Breast epithelium (tissue), 3 donors: ENCODE measurements at regions not wholly inside any gene's neighbourhood (a gene's known extent, or its start where the extent isn't known, plus 50 kb on each side); places are given as distances from the start of the nearest gene placed in this dataset.

Experiments
- CTCF ChIP-seq, 3 donors: fragments of 450-650 bp; IDR thresholded peaks; one replicate each; pipeline ENCODE4 v1.5.1; 2016 to 2017; ENCODE audit warnings: antibody characterized with exemption in 3 of 3, mild to moderate bottlenecking in 3 of 3, moderate library complexity in 3 of 3
- POLR2A ChIP-seq: fragments of 450-650 bp; IDR thresholded peaks from one replicate; pipeline ENCODE4 v1.6.1; 2016; ENCODE audit warnings: antibody characterized with exemption, mild to moderate bottlenecking, moderate library complexity
- POLR2AphosphoS5 ChIP-seq, 3 donors: sonication (generic); formaldehyde crosslinking; IDR thresholded peaks; one replicate each; pipeline ENCODE4 v1.6.1; 2017; ENCODE audit warnings: antibody characterized with exemption in 3 of 3

DNA sequence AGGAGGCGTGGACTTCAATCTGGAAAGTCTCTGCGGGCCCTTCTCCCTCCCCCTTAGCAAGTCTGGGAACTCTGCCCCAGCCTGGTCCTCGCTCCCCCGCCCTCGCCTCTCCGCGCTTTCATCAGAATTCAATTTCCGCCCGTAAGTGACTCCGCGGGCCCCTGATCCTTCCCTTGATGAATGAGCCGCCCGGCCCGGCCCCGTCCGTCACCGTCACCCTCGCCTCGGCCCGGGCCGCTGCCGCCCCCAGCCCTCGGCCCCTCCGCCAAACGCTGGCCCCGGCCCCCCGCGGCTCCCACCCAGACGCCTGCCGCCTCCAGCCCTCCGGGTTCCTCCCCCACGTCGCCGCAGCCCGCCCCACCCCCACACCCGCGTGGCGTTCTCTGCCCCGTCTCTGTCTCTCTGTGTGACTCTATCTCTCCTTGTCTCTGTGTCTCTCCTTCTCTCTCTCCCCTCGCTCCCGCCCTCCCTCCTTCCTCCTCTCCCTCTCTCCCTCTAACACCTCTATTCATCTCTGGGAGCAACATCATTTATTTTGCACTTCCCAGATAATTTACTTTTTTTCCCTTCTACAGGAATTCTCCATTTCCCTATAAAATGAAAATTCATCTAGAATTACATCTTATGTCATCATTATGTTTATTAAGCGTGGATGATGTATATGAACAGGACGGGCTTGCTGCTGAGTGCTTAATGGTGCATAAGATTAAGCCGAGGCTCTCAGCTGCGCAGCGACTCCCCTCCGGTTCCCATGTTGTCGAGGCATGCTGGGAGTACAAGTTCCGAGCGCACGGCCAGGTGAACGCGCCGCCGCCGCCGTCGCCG lies 91.2 kb upstream of the PAX2 start:
- no peak for TF ChIP-seq POLR2A
- TF ChIP-seq CTCF (IDR thresholded peaks at IDR 0.05): no peak
- no peak for TF ChIP-seq POLR2AphosphoS5 (IDR thresholded peaks at IDR 0.05)
